ENCODE measurements at regions not wholly inside any gene's neighbourhood (a gene's known extent, or its start where the extent isn't known, plus 50 kb on each side); places are given as distances from the start of the nearest gene placed in this dataset.

DNA sequence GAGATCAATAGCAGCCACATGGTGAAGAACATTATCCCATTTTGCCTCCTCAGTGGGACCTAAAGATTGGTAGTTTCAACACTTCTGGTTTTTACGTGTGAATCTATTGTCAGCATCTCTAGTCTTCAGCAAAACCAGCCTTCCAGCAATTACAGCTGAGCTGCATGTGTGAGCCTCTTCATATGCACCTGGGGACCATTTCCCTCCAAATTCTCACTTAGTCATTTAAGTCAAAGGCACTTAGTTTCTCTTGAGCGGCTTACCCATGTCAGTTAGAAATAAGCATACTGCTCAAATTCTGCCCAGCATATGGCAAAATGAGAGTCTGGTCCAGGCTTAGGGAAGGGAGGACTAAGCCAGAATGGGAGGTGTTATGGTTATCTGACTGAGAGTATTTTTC lies 99.7 kb upstream of the NXPH2 start:
- TF ChIP-seq EP300 (IDR thresholded peaks at IDR 0.05; ENCODE audit: low read depth) = no peak
- TF ChIP-seq, protein P1, sequence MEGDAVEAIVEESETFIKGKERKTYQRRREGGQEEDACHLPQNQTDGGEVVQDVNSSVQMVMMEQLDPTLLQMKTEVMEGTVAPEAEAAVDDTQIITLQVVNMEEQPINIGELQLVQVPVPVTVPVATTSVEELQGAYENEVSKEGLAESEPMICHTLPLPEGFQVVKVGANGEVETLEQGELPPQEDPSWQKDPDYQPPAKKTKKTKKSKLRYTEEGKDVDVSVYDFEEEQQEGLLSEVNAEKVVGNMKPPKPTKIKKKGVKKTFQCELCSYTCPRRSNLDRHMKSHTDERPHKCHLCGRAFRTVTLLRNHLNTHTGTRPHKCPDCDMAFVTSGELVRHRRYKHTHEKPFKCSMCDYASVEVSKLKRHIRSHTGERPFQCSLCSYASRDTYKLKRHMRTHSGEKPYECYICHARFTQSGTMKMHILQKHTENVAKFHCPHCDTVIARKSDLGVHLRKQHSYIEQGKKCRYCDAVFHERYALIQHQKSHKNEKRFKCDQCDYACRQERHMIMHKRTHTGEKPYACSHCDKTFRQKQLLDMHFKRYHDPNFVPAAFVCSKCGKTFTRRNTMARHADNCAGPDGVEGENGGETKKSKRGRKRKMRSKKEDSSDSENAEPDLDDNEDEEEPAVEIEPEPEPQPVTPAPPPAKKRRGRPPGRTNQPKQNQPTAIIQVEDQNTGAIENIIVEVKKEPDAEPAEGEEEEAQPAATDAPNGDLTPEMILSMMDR (IDR thresholded peaks at IDR 0.05) = no peak
